ENCODE measurements at regions not wholly inside any gene's neighbourhood (a gene's known extent, or its start where the extent isn't known, plus 50 kb on each side); places are given as distances from the start of the nearest gene placed in this dataset.

DNA sequence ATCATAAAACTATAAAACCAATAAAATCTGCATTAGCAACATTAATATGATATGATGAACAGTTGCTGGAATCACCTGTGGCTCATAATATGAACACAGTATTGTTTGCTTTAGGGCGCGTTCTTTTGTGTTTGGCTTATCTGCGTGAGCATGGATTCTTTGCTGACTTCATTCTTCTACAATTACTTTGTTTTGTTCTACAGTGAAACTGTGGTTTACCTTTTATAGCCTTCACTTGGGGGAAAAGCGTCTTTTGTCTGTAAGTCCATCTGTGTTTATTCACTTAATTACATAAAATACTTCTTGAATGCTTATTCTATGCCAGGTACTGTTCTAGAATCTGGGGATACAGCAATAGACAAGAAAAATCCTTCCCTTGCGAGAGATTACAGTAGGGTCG is 74.0 kb upstream of the SEC11C start:
- Histone ChIP-seq H3K9me3 (ENCODE audit: insufficient read depth, low read depth, low read length) (no peaks in the 10 kb centered on the region), H3K9ac (ENCODE audit: low read depth, low read length, poor library complexity, severe bottlenecking) (no peak overlapping the region), H3K36me3 (ENCODE audit: insufficient read depth, low read length) (no peaks in the 10 kb centered on the region), H4K20me1 (ENCODE audit: insufficient read depth, low read length, poor library complexity, severe bottlenecking) (no peaks in the 10 kb centered on the region), H3K27me3 (ENCODE audit: insufficient read depth, low read length, poor library complexity, severe bottlenecking) (no peaks in the 10 kb centered on the region), H3K9me2 (replicated peaks; ENCODE audit: low read depth, low read length) (no peaks in the 10 kb centered on the region), H3K4me3 (ENCODE audit: low read length, poor library complexity, severe bottlenecking) (no peak overlapping the region), H3K79me2 (ENCODE audit: insufficient read depth, low read length) (no peaks in the 10 kb centered on the region), H3F3A (ENCODE audit: low read depth) (no peaks in the 10 kb centered on the region), H2AFZ (ENCODE audit: low read length) (no peak overlapping the region), H3K4me1 (ENCODE audit: insufficient read depth, low read length, poor library complexity, severe bottlenecking) (no peaks in the 10 kb centered on the region), H3K4me2 (ENCODE audit: low read depth, low read length, poor library complexity, severe bottlenecking) (no peak overlapping the region)
- TF ChIP-seq, protein P1, sequence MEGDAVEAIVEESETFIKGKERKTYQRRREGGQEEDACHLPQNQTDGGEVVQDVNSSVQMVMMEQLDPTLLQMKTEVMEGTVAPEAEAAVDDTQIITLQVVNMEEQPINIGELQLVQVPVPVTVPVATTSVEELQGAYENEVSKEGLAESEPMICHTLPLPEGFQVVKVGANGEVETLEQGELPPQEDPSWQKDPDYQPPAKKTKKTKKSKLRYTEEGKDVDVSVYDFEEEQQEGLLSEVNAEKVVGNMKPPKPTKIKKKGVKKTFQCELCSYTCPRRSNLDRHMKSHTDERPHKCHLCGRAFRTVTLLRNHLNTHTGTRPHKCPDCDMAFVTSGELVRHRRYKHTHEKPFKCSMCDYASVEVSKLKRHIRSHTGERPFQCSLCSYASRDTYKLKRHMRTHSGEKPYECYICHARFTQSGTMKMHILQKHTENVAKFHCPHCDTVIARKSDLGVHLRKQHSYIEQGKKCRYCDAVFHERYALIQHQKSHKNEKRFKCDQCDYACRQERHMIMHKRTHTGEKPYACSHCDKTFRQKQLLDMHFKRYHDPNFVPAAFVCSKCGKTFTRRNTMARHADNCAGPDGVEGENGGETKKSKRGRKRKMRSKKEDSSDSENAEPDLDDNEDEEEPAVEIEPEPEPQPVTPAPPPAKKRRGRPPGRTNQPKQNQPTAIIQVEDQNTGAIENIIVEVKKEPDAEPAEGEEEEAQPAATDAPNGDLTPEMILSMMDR (conservative IDR thresholded peaks at IDR 0.05; ENCODE audit: low read length), result no peak
- no peak for TF ChIP-seq EZH2phosphoT487 (IDR thresholded peaks at IDR 0.05; ENCODE audit: borderline replicate concordance)

DNA sequence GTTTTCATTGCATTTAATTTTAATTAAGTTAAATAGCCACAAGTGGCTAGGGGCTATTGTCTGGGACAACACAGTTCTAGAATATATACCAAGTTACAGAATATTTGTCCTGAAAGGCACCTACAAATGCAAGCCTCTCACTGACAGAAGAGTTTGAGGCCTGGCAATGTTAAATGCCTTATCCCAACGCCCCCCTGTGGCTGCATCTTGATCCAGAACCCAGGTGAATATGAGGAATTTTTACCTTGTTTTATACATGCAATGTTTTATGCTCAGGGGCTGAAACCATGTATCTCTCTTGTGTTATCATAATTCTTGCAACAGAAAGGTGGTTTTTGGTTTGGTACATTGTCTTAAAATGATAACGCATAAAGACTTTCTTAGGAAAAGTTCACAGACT is 71.8 kb upstream of the SEC11C start:
- Histone ChIP-seq H3K4me2 (ENCODE audit: low read depth, low read length, poor library complexity, severe bottlenecking) (no peak overlapping the region), H4K20me1 (ENCODE audit: insufficient read depth, low read length, poor library complexity, severe bottlenecking) (no peaks in the 10 kb centered on the region), H3F3A (ENCODE audit: low read depth) (no peaks in the 10 kb centered on the region), H3K36me3 (ENCODE audit: insufficient read depth, low read length) (no peaks in the 10 kb centered on the region), H3K27me3 (ENCODE audit: insufficient read depth, low read length, poor library complexity, severe bottlenecking) (no peaks in the 10 kb centered on the region), H3K9me2 (replicated peaks; ENCODE audit: low read depth, low read length) (no peaks in the 10 kb centered on the region), H3K79me2 (ENCODE audit: insufficient read depth, low read length) (no peaks in the 10 kb centered on the region), H3K4me1 (ENCODE audit: insufficient read depth, low read length, poor library complexity, severe bottlenecking) (no peaks in the 10 kb centered on the region), H3K9me3 (ENCODE audit: insufficient read depth, low read depth, low read length) (no peaks in the 10 kb centered on the region), H3K9ac (ENCODE audit: low read depth, low read length, poor library complexity, severe bottlenecking) (no peak overlapping the region), H3K4me3 (ENCODE audit: low read length, poor library complexity, severe bottlenecking) (no peak overlapping the region), H2AFZ (ENCODE audit: low read length) (no peak overlapping the region)
- no peak for TF ChIP-seq EZH2phosphoT487 (IDR thresholded peaks at IDR 0.05; ENCODE audit: borderline replicate concordance)
- TF ChIP-seq, protein P1 (conservative IDR thresholded peaks at IDR 0.05; ENCODE audit: low read length), result peak; percentile 67

DNA sequence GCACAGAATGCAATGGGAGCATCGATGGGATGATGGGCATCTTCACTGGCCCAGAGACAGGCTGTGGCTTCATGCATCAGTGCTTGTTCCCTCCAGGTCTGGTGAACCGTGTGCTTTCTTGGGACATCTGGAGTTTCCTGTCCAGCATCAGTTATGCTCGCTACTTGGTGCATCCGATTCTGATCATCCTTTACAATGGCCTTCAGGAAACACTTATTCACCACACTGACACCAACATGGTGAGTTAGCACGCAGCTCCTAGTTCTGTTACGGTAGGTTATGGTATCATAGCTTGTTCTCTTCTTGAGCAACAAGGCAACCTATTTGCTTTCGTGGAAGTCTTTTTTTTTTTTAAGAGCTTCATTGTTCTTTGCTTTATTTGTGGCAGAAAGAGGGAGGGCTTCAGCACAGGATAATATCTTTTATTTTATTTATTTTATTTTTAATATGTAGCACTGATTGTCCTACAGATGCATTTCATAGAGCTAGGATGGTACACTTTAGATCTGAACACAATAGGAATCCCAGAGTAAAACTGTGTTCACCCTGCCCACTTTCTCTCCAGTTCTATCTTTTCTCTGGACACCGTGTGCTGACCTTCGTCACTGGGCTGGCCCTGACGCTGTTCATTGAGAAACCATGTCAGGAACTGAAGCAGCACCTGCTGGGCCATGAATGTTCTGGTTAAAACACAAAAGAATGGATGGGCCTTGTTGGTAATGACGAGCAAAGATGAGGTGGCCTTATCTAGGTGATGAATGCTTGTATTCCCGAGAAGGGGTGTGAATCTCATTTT is 71.2 kb upstream of the SEC11C start:
- Histone ChIP-seq H3K9me3 (ENCODE audit: insufficient read depth, low read depth, low read length) (no peaks in the 10 kb centered on the region), H2AFZ (ENCODE audit: low read length) (no peak overlapping the region), H3K4me1 (ENCODE audit: insufficient read depth, low read length, poor library complexity, severe bottlenecking) (no peaks in the 10 kb centered on the region), H4K20me1 (ENCODE audit: insufficient read depth, low read length, poor library complexity, severe bottlenecking) (no peaks in the 10 kb centered on the region), H3K4me3 (ENCODE audit: low read length, poor library complexity, severe bottlenecking) (no peak overlapping the region), H3K9ac (ENCODE audit: low read depth, low read length, poor library complexity, severe bottlenecking) (no peak overlapping the region), H3K9me2 (replicated peaks; ENCODE audit: low read depth, low read length) (no peaks in the 10 kb centered on the region), H3F3A (ENCODE audit: low read depth) (no peaks in the 10 kb centered on the region), H3K27me3 (ENCODE audit: insufficient read depth, low read length, poor library complexity, severe bottlenecking) (no peaks in the 10 kb centered on the region), H3K79me2 (ENCODE audit: insufficient read depth, low read length) (no peaks in the 10 kb centered on the region), H3K4me2 (ENCODE audit: low read depth, low read length, poor library complexity, severe bottlenecking) (no peak overlapping the region), H3K36me3 (ENCODE audit: insufficient read depth, low read length) (no peaks in the 10 kb centered on the region)
- TF ChIP-seq EZH2phosphoT487 (IDR thresholded peaks at IDR 0.05; ENCODE audit: borderline replicate concordance), result no peak
- TF ChIP-seq, protein P1 (conservative IDR thresholded peaks at IDR 0.05; ENCODE audit: low read length), result no peak

Data from Loucy (cell line).